GM23248 (cell line): ENCODE measurements at regions not wholly inside any gene's neighbourhood (a gene's known extent, or its start where the extent isn't known, plus 50 kb on each side); places are given as distances from the start of the nearest gene placed in this dataset.

ENCODE experiments used
- EZH2 ChIP-seq: fragments of 200-600 bp; sonication (generic); IDR thresholded peaks from 2 replicates; pipeline ENCODE4 v1.6.1; 2018; ENCODE audit warnings: antibody characterized with exemption, mild to moderate bottlenecking; ENCODE audit not compliant: insufficient read depth, poor library complexity, severe bottlenecking
- EZH2phosphoT487 ChIP-seq: fragments of 200-600 bp; sonication (generic); IDR thresholded peaks from 2 replicates; pipeline ENCODE4 v1.6.1; 2018; ENCODE audit warnings: antibody characterized with exemption, moderate library complexity, mild to moderate bottlenecking, low read depth; ENCODE audit not compliant: insufficient read depth

DNA sequence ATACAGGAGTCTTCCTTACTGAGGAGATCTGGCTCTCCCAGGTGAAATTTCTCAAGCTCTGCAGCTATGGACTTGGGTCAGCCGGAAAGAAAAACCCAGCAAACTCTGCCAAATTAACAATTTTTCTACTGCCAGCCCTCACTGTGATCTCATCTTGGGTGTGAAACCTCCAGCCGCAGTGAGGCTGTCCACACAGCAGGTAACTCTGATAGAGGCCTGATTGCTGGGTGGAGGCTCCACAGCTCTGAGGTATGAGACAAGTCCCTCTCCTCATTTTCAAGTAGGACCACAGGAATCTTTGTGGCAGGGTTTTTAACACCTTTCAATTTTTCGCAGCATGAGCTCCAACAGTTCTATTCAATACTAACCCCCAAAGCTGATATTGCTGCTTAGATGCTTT is 430.6 kb upstream of the RAB6C start:
- TF ChIP-seq EZH2, result no peak
- no peak for TF ChIP-seq EZH2phosphoT487
